ENCODE measurements at regions not wholly inside any gene's neighbourhood (a gene's known extent, or its start where the extent isn't known, plus 50 kb on each side); places are given as distances from the start of the nearest gene placed in this dataset.

GRCh38 chr1:24255226-24255625 is 63.9 kb upstream of the GRHL3 start:
- TF ChIP-seq TCF12 (IDR thresholded peaks at IDR 0.05; ENCODE audit: low read depth), result no peak
- TF ChIP-seq MAX (IDR thresholded peaks at IDR 0.05), result no peak
- TF ChIP-seq EGR1 (IDR thresholded peaks at IDR 0.05), result no peak
- TF ChIP-seq USF1 (IDR thresholded peaks at IDR 0.05), result no peak
- TF ChIP-seq FOXM1 (IDR thresholded peaks at IDR 0.05; ENCODE audit: borderline replicate concordance, low read depth), result no peak

- TF ChIP-seq TEAD4 (IDR thresholded peaks at IDR 0.05), result no peak
- TF ChIP-seq RAD21 (IDR thresholded peaks at IDR 0.05; ENCODE audit: low read depth), result no peak
- no peak for TF ChIP-seq REST (IDR thresholded peaks at IDR 0.05; ENCODE audit: low read depth)
Observed at GRCh38 chr1:24254783-24255182, 64.4 kb upstream of the GRHL3 start.

- no peak for TF ChIP-seq REST (IDR thresholded peaks at IDR 0.05; ENCODE audit: low read depth)
- TF ChIP-seq TAF1 (IDR thresholded peaks at IDR 0.05; ENCODE audit: low read depth), result no peak
- no peak for TF ChIP-seq TEAD4 (IDR thresholded peaks at IDR 0.05)
- TF ChIP-seq TCF12 (IDR thresholded peaks at IDR 0.05; ENCODE audit: low read depth), result no peak
- TF ChIP-seq EGR1 (IDR thresholded peaks at IDR 0.05), result no peak
Observed at GRCh38 chr1:24253571-24253970, 65.6 kb upstream of the GRHL3 start.

GRCh38 chr1:24252185-24252780 is 65.2 kb upstream of the IFNLR1 start:
- TF ChIP-seq RAD21 (IDR thresholded peaks at IDR 0.05; ENCODE audit: low read depth) (no peak), TAF1 (IDR thresholded peaks at IDR 0.05; ENCODE audit: low read depth) (no peak), CEBPB (IDR thresholded peaks at IDR 0.05) (no peak), EGR1 (IDR thresholded peaks at IDR 0.05) (no peak), FOXM1 (IDR thresholded peaks at IDR 0.05; ENCODE audit: borderline replicate concordance, low read depth) (no peak)

GRCh38 chr1:24251501-24251900 is 64.4 kb upstream of the IFNLR1 start:
- no peak for TF ChIP-seq FOXM1 (IDR thresholded peaks at IDR 0.05; ENCODE audit: borderline replicate concordance, low read depth)
- TF ChIP-seq MAX (IDR thresholded peaks at IDR 0.05), result no peak
- TF ChIP-seq CEBPB (IDR thresholded peaks at IDR 0.05), result no peak
- TF ChIP-seq CREB1 (IDR thresholded peaks at IDR 0.05; ENCODE audit: low read depth), result no peak
- TF ChIP-seq YY1 (IDR thresholded peaks at IDR 0.05; ENCODE audit: low read depth), result no peak
- TF ChIP-seq ZBTB7A (IDR thresholded peaks at IDR 0.05; ENCODE audit: low read depth), result no peak
- TF ChIP-seq USF1 (IDR thresholded peaks at IDR 0.05), result no peak
- no peak for TF ChIP-seq TCF12 (IDR thresholded peaks at IDR 0.05; ENCODE audit: low read depth)
- no peak for TF ChIP-seq RAD21 (IDR thresholded peaks at IDR 0.05; ENCODE audit: low read depth)
- TF ChIP-seq NFIC (IDR thresholded peaks at IDR 0.05), result no peak
- TF ChIP-seq REST (IDR thresholded peaks at IDR 0.05; ENCODE audit: low read depth), result no peak
- no peak for TF ChIP-seq TAF1 (IDR thresholded peaks at IDR 0.05; ENCODE audit: low read depth)
- no peak for TF ChIP-seq EP300 (IDR thresholded peaks at IDR 0.05; ENCODE audit: borderline replicate concordance)
- TF ChIP-seq EGR1 (IDR thresholded peaks at IDR 0.05), result no peak
- no peak for TF ChIP-seq TEAD4 (IDR thresholded peaks at IDR 0.05)
